GM19468 (cell line): ENCODE measurements at regions not wholly inside any gene's neighbourhood (a gene's known extent, or its start where the extent isn't known, plus 50 kb on each side); places are given as distances from the start of the nearest gene placed in this dataset.
"Not testable (repeated sequence)": the region's sequence is repeated elsewhere in the genome, so short reads cannot be mapped to it uniquely, and the experiment has no call there.

ENCODE experiments used
- ATAC-seq: cut with Tn5 transposase; IDR thresholded peaks from one replicate; pipeline ENCODE4 v1.9.1; 2021; ENCODE audit warnings: mild to moderate bottlenecking, moderate library complexity, moderate number of reproducible peaks; ENCODE audit not compliant: unreplicated experiment; ENCODE audit errors: extremely low read depth

DNA sequence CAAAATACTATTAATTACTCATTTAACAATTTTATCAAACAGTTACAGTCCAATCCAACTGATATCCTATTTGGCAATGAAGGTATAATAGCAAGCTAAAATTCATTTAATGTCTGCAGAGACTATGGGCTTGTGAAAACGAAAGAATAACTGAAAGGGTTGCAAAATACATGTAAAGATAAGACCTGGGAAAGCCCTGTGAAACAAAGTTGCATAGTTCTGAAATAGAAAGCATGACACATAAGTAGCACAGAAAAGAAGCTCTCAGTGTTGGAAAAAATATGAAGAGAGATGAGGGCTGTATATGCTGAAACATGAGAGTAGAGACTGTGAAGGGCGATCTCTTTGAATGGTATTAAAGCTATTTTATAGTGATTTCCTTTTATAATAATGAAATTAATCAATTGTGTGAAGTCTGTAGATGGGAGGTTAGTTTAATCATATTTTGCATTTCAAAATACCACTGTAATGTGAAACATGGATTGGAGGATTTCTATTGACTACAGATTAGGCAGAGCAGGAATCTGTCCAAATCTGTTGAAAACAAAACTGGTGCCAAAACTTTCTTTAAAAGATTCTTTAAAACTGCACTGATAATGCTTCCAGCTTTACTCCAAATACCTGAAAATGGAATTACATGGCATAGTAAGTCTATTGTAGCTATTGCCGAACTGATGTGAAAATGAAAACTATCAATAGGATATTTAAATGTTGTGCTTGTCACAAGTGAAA lies 1518.9 kb upstream of the B3GALT2 start:
- ATAC-seq, result no peak

DNA sequence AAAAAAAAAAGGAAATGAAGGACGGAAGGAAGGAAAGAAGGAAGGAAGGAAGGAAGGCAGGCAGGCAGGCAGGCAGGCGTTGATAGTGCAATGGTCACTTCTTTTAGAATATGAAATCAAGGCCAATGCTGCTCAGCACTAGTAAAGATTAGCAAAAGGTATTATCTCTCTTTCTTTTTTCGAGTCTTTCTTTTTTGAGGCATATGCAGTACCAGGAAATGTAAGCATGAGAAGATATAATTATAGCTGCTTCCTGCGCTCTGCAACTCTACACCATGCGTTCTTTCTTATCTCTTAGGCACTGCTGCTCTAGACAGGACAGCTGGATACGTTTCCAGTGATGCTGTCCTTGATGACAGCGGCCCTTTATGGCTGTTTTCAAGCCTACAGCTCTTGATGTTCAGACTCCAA lies 1512.5 kb upstream of the B3GALT2 start:
- no peak for ATAC-seq

DNA sequence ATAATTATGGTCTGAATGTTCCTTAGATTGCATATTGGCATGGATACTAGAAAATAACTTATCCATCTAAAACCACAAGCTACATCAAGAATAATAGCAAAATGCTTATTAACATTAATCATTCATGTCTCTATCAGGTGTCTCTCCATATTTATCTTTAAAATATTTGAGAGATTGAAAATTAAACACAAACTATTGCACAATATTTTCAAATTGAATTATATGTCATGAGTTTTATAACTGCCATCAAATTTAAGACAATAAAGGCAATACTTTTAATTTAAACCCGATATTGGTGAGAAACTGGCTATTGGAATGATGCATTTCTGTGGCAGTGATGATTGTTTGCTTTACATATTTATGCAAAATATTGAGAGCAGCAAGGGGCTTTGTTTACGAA lies 1506.8 kb upstream of the B3GALT2 start:
- no peak for ATAC-seq

DNA sequence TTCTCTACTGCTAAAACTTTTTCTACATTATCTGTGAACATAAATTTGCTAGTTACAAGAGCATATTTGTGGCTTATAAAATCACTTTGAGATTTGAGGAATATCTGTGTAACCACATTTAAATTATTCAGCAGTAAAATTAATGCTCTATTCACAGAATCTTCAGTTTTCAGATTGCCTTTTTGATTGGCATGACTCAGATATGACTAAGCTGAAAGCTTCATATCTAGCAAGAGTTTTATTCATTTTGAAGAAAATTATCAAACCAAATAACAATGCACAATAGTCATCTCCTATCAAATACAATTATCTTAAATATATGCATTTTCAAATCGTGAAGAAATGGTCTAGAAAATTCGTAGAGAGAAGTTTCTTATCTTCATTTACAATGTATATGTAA lies 1498.2 kb upstream of the B3GALT2 start:
- no peak for ATAC-seq

DNA sequence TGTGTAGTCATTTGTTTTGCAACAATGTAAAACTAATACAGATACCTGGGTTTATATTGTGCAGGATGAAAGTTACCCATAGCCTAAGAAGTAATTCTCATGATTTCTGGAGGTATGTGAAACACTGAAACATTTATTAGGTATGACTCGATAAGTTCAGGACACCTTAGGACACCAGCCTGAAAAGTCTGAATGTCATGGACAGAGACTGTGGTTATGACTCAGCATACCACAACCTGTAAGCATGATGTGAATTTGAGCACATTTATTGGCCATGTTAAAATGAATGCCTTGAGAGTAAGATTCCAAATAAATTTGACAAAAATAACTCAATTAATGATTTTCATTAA lies 1471.7 kb upstream of the B3GALT2 start:
- no peak for ATAC-seq

DNA sequence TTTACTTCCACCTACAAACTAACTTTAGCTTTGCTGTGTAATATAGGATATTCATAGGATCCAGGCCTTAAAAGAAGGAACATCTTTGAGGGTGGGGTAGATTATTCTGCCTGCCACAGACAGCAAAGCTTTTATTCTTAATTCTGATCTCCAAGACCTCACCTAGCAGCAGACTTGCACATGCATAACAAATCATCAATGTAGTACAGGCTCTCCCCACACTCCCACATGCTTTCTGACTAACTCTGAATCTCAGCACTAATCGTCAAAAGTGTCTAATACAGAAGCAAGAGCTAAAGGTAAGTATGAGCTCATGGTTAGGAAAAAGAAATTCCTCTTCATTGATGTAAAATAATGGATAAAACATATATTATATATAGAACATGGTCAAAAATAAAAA lies 1468.5 kb upstream of the B3GALT2 start:
- no peak for ATAC-seq

DNA sequence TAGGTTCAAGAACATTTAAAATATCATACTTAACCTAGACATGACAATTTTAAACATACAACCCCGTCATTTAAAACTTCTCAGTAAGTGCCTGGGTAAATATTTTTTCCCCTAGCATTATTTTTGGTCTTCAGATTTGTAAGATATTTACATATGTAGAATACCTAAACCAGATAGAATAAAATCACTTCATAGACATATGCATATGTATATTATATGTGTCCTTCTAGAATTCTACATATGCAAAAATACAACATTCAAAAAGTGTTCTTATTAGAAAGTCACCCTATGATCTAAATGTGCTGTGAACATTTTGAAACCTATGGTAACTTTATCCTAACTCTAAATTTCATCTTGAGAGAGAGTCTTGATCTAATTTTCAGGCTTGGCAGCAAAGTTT lies 1467.0 kb upstream of the B3GALT2 start:
- no peak for ATAC-seq

DNA sequence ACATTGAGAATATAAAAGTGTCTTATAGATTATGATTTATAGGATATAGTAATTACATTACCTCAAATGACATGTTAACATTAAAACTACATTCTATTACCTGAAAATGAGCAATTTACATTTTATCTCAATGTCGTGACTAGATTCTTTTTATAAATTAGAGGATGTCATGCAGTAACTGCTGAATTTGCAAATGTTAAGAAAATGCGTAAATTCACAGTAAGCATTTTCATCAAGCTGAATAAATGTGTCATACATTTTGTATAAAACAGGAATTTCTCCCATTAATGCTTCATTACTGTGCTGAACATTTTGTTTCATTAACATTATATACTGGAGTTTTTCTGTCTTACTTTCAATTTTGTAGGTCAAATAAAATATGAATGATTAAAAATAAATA lies 1460.7 kb upstream of the B3GALT2 start:
- ATAC-seq, result no peak

DNA sequence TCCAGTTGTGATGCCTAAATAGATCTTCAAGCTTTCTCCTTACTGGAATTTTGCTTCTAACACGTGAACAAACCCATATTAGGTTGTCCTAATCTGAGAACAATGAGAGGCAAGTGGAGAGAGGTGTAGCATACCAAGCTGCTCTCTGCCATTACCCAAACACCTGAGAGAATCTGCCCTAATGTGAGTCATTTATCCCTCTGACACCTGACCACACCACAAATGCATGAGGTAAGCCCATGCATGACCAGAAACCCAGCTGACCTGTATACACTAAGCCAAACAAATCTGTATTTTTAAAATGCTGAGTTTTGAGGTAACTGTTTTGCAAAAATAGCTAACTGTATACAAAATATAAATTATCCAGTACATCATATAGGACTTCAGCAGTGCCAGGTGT lies 1458.1 kb upstream of the B3GALT2 start:
- ATAC-seq, result no peak

DNA sequence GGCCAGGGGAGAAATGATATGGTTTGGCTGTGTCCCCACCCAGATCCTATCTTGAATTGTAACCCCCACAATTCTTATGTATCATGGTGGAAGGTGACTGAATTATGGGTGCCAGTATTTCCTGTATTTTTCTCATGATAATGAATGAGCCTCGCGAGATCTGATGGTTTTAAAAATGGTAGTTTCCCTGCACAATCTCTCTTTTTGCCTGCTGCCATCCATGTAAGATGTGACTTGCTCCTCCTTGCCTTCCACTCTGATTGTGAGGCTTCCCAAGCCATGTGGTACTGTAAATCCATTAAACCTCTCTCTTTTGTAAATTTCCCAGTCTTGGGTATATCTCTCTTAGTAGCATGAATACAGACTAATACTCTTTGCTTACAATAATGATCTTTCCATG lies 1453.9 kb upstream of the B3GALT2 start:
- ATAC-seq, result no peak

DNA sequence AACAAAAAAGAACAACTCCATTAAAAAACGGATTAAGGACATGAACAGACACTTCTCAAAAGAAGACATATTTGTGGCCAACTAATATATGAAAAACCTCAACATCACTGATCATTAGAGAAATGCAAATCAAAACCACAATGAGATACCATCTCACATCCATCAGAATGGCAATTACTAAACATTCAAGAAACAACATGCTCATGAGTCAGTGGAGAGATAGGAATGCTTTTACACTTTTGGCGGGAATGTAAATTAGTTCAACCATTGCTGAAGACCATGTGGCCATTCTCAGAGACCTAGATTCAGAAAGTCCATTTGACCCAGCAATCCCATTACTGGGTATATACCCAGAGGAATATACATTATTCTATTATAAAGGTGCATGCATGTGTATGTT lies 1442.6 kb upstream of the B3GALT2 start:
- ATAC-seq, result no peak

DNA sequence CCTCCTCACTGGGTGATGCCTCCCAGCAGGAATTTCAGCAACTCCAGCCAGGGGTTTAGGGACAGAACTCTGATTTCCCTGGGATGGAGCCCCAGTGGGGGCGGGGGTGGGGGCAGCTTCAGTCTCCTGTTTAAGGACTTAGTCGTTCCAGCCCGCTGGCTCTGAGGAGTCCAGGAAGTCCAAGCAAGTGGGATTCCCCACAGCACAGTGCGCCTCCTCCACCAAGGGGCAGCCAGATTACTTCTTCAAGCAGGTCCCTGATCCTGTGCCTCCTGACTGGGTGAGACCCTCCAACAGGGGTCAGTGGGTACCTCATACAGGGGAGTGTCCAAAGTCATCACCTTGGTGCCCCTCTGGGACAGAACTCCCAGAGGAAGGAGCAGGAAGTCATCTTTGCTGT lies 1438.4 kb upstream of the B3GALT2 start:
- no peak for ATAC-seq

DNA sequence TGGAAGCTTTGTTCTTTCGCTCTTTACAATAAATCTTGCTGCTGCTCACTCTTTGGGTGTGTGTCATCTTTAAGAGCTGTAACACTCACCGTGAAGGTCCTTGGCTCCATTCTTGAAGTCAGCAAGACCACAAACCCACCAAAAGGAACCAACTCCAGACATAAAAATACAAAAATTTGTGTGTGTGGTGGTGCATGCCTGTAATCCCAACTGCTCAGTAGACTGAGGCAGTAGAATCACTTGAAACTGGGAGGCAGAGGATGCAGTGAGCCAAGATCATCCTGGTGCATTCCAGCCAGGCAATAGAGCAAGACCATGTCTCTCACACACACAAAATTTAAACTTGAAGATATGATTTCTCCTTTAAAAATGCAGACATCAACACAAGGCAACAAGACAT lies 1431.7 kb upstream of the B3GALT2 start:
- no peak for ATAC-seq

DNA sequence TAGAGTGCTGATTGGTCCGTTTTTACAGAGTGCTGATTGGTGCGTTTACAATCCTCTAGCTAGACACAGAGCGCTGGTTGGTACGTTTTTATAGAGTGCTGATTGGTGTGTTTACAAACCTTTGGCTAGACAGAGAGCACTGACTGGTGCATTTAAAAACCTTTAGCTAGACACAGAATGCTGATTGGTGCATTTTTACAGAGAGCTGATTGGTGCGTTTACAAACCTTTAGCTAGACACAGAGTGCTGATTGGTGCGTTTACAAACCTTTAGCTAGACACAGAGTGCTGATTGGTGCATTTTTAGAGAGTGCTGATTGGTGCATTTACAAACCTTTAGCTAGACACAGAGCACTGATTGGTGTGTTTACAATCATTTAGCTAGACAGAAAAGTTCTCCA lies 1430.9 kb upstream of the B3GALT2 start:
- ATAC-seq, result not testable (repeated sequence)

DNA sequence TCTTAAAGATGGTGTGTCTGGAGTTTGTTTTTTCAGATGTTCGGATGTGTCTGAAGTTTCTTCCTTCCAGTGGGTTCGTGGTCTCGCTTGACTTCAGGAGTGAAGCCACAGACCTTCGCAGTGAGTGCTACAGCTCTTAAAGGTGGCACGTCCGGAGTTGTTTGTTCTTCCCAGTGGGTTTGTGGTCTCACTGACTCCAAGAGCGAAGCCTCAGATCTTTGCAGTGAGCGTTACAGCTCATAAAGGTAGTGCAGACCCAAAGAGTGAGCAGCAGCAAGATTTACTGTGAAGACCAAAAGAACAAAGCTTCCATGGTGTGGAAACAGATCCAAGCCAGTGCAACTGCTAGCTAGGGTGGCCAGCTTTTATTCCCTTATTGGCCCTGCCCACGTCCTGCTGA lies 1430.4 kb upstream of the B3GALT2 start:
- ATAC-seq, result no peak

DNA sequence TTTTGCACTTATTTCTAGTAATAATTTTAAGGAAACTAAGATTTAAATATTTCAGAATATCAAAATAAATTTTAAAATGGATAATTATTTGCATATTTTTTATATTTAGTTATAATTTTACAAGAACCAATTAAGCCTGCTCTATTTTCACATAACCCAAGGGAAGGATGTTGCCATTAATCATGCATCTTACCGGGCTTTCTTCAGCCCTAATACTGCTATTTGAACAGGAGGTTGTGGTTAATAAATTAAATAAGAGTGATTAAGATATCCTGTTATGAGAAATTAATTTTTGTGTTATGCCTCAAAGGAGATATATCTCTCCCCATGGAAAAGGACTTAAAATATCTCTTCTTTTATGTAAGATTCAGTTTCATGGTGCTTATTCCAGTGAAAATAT lies 1415.8 kb upstream of the B3GALT2 start:
- no peak for ATAC-seq

DNA sequence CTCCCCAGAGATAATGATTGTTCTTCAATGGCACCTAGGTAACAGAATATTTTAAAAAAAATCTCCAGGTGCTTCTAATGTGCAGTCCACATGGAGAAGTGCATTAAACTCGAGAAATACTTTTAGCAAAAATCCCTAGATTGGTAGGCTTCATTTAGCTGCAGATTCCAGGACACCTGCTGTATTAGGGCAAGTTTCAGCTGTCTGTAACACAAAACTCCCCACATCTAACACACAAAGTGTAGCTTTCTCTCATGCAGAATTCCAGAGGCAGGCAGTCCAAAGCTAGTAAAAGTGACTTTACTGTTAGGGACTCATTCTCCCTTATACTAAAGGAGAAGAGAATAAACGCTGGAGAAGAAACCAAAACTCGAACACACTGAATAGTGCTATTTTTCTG lies 1414.3 kb upstream of the B3GALT2 start:
- no peak for ATAC-seq

DNA sequence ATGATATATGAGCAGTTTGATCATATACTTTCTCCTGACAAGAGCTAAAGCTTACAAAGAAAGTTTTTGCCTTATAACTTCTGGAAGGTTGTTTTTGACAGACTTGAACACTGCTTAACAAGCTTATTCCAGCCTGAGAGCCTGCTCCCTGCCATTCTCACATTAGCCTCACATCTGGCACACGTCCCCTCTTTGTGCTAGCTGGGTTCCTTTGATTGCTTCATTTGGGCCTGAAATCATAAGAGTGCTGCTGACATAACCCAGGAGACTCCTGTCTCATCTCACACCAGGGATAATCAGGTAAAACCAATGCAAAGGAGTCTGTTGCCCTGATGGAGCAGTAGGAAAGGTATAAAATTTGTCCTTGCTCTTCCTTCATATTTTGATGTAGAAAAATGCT lies 1411.7 kb upstream of the B3GALT2 start:
- no peak for ATAC-seq

DNA sequence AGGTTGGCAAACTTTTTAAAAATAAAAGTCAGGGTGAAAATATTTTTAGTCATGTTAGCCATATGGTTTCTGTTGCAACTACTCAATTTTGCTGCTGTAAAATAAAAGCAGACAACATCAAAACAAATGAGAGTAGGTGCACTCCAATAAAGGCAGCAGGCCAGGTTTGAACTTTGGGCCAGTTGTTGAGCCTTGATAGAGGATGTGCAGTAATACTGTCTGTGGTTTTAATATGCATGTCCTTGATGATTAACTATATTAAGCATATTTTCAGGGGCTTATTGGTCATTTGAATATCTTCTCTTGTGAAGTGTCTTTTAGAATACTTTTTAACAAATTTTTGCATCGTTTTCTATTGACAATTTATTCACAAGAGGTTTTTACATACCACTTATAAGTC lies 1399.9 kb upstream of the B3GALT2 start:
- no peak for ATAC-seq

DNA sequence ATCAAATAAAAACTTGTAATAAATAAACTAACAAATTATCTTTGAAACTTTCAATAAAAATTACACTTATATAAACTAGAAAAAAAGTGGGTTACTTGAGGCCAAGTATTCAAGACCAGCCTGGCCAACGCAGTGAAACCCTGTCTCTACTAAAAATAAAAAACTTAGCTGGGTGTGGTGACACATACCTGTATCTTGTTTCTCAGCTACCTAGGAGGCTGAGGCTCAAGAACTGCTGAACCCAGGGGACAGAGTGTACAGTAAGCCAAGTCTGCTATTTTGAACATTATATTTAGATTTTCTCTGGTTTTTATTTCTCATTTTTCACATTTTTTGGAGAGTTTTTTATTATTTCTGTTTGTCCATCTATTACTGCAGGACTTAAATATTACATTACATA lies 1397.6 kb upstream of the B3GALT2 start:
- ATAC-seq, result no peak

DNA sequence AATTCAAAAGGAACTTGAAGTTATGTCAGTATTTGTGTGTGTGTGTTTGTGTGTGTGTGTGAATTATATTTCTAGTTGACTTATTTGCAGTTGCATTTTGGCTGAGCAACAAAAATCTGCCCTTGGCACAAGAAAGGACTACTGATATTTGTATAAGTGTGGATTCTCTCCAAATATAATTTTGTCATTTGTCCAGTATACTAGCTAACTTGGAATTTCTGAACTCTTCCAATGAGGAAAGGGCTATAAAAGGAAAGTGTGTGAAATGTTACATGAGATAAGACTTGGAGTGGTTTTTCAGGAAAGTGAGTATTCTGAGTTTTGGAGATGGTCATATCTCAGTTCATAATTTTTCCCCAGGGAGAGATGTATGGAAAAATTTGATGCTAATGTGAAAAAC lies 1384.1 kb upstream of the B3GALT2 start:
- no peak for ATAC-seq

DNA sequence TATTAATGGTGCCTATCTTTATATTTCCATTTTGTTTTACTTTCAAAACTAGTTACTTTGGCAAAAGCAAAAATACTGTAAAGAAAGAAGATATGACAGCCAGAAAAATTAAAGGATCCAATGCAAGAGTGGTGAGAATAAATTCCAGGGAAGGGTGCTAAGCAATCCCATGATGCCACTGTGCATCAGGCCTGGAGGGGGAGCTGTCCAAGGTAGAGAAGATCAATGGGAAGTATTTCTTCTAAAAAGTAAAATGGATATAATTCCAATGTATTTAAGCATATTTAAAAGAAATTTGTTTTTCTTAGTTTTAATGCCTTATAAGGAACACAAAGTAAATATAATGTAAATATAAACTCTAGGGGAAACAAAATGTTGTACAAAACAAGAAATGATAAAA lies 1382.2 kb upstream of the B3GALT2 start:
- ATAC-seq, result no peak

DNA sequence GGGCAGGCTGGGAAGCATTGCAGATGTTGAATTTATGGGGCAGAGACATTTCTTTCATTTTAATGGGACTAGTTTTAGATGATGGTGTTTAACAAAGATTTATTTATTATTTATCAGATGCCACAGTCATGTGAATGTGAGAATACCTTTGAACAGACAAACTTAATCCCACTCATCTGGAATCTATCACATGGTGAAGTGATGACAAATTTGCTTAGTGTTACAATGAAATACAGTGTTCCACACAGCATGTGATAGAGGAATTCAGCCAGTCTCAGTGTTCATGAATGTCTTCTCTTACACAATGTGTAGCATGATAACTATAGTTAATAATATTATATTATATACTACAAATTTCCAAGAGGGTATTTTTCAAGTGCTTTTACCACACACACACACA lies 1361.7 kb upstream of the B3GALT2 start:
- no peak for ATAC-seq
